SJCRH30 (cell line): ENCODE measurements at regions not wholly inside any gene's neighbourhood (a gene's known extent, or its start where the extent isn't known, plus 50 kb on each side); places are given as distances from the start of the nearest gene placed in this dataset.
A peak's percentile ranks its signal among the peaks of the same experiment; 100 is the strongest.

Experiments used
- DNase-seq, 2 experiments: peaks; one replicate each; pipeline ENCODE4 v3.0.0-alpha.2; 2015 to 2020
- H3K27ac ChIP-seq: fragments of 250-450 bp; sonication (Bioruptor Pico); 2 replicates; pipeline ENCODE4 v1.5.1; 2020; ENCODE audit warnings: mild to moderate bottlenecking, moderate library complexity
- H3K27me3 ChIP-seq: fragments of 250-450 bp; sonication (Bioruptor Pico); 2 replicates; pipeline ENCODE4 v1.5.1; 2020; ENCODE audit warnings: mild to moderate bottlenecking, moderate library complexity
- H3K36me3 ChIP-seq: fragments of 250-450 bp; sonication (Bioruptor Pico); 2 replicates; pipeline ENCODE4 v1.5.1; 2020; ENCODE audit warnings: mild to moderate bottlenecking, moderate library complexity
- H3K4me1 ChIP-seq: fragments of 250-450 bp; sonication (Bioruptor Pico); 2 replicates; pipeline ENCODE4 v1.5.1; 2020; ENCODE audit warnings: mild to moderate bottlenecking, moderate library complexity
- H3K4me3 ChIP-seq: fragments of 250-450 bp; sonication (Bioruptor Pico); 2 replicates; pipeline ENCODE4 v1.5.1; 2020; ENCODE audit warnings: mild to moderate bottlenecking, moderate library complexity
- H3K9me3 ChIP-seq: fragments of 250-450 bp; sonication (Bioruptor Pico); replicated peaks from 2 replicates; pipeline ENCODE4 v1.5.1; 2020; ENCODE audit warnings: mild to moderate bottlenecking, moderate library complexity

DNA sequence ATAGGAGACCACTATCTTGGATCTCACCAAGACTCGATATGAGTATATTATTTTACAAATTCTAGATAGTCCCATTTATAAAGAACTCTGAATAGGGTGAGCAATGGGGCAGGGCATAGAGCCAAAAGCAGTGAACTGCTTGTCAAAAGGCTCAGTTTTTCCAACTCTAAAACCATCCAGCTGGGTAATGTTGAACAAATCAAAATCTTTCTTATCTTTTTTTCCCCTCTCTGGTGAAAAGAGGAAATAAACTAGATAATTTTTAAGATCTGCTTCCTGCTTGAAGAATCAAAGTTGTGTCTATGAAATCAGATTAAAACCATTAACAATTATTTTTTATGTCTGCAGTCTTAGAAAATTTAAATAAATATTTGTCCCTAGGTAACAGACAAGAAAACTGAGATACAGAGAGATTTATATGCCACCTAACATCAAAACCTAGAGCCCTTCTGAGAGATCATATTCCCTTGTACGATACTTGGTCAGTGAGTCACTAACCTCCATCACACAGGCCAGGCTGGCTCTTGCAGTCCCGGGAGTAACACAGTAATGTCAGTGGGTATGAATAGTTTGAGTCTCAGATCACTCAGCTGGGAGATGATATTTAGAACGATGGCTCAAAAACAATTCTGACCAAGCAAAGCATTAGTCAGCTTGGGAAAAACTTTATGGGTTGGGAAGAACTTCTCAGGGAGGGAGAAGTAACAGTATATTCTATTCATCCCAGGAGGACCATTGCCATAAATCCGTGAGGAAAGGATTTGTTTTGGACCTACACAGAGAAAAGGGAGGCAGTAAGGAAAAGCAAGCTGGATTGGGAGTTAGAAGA, 178.8 kb downstream of the REEP3 start:
- peak; percentile 32 to 57 for DNase-seq
- no peaks in the 10 kb centered on the region for H3K27me3 ChIP-seq
- no peaks in the 10 kb centered on the region for H3K9me3 ChIP-seq
- peaks cover 15% of the 10 kb centered on the region; the same call in 1 of the 2 replicates for H3K4me1 ChIP-seq
- H3K36me3 ChIP-seq = no peaks in the 10 kb centered on the region
- H3K4me3 ChIP-seq = peak overlapping the region; percentile 15
- no peak overlapping the region for H3K27ac ChIP-seq

DNA sequence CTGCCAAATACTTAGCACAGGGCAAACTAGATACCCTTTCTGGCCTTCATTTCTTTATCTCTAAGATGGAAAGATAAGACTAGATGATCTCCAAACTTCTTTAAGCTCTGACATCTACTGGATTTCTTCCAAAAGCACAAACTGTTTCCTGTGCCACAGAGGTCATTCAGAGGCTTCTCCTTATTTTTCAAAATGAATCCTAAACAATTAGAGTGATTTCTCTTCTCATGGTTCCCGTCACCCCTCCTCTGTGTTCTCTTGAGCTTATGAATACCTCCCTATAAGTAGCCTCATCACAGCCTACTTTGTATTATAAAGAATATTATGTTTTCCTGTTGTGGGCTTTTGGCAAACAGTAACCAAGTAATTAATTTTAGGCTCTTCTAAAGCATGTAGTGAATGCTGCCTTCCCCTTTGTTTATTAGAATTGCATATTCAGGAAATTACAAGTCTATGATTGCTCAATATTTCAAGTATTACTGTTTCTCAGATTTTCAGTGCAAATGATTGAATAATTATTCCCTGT, 179.5 kb downstream of the REEP3 start:
- peaks cover 15% of the 10 kb centered on the region; the same call in 1 of the 2 replicates for H3K4me1 ChIP-seq
- peak overlapping the region; percentile 15 for H3K4me3 ChIP-seq
- H3K27me3 ChIP-seq = no peaks in the 10 kb centered on the region
- no peak for DNase-seq
- no peak overlapping the region for H3K27ac ChIP-seq
- H3K36me3 ChIP-seq = no peaks in the 10 kb centered on the region
- H3K9me3 ChIP-seq = no peaks in the 10 kb centered on the region

DNA sequence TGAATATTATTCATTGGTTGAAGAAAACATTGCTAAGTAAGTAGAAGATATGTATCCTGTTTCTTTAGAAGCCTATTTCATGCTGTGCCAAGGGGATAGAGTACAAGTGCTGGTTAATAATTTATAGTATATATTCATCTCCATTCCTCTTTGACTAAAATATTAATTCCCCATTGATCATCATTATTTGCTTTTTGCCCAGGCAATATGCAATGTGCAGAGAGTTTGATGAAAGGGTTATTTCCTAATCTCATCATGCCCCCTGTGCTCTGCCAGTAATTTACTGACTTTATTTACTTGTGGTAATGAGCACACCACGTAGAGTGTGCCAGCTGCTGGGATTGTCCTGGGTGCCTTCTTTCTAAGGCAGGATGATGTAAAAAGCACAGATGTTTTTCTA, 180.9 kb downstream of the REEP3 start:
- DNase-seq = no peak
- no peaks in the 10 kb centered on the region for H3K9me3 ChIP-seq
- H3K27ac ChIP-seq = no peak overlapping the region

DNA sequence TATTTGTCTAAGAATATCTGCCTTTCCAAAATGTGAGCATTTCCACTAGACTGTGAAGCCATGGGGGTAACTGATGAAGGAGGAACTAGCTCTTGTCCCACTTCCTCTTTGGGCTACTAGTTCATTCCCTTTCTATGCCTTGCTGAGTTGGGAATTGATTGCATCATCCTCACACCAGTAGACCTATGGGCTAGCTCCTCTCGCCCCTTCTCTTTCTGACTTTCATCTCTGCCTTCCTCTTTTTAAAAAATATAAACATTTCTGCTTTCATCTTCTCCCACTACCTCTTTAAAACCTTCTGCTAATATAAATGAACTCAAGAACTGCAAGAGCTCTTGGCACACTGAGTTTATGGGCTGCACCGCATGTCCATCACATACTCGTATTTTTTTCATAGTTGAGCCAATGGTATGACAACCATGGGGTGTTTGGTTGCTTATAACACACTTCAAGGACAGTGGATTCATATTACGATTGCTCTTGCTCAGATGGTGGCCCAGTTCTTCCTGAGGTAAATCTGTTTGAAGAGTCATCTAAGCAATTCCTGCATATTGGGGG, 182.0 kb downstream of the REEP3 start:
- no peaks in the 10 kb centered on the region for H3K27me3 ChIP-seq
- H3K27ac ChIP-seq = no peak overlapping the region
- H3K36me3 ChIP-seq = no peaks in the 10 kb centered on the region
- DNase-seq = no peak
- H3K4me3 ChIP-seq = no peak overlapping the region
- peaks cover 21% of the 10 kb centered on the region for H3K4me1 ChIP-seq
- H3K9me3 ChIP-seq = no peaks in the 10 kb centered on the region

More for the DNA sequence above, 180.9 kb downstream of the REEP3 start:
- Histone ChIP-seq H3K4me3 (no peak overlapping the region), H3K4me1 (peaks cover 19% of the 10 kb centered on the region), H3K27me3 (no peaks in the 10 kb centered on the region), H3K36me3 (no peaks in the 10 kb centered on the region)

DNA sequence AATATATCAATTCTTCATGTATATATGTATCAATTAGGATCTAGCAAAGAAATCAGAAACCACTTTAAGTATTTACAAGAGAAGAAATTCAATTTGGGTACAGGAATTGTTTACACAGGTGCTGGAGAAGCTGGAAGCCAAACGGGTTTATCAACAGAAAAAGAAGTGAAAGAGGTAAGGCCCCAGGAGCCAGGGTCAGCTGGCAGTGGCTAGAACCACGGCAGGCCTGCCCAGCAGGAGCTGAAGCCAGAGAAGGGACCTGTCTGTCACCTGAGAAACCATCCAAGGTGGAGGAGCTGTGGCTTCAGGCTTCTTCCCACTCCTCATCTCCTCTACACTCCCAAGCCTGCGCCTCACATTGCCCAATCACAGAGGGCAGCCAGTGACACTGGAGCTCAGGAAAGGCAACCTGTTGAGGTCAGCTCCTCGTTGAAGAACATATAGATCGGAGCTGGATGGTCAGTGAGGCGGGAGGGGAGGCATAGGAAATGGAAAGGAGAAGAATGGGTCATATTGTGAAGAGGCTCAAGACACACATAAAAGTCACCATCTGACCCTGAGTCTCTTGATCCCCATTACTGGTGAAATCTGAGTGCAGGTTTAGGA, 182.6 kb downstream of the REEP3 start:
- Histone ChIP-seq H3K4me1 (peaks cover 21% of the 10 kb centered on the region), H3K9me3 (no peaks in the 10 kb centered on the region), H3K27ac (no peak overlapping the region), H3K4me3 (no peak overlapping the region), H3K27me3 (no peaks in the 10 kb centered on the region), H3K36me3 (no peaks in the 10 kb centered on the region)
- no peak for DNase-seq

DNA sequence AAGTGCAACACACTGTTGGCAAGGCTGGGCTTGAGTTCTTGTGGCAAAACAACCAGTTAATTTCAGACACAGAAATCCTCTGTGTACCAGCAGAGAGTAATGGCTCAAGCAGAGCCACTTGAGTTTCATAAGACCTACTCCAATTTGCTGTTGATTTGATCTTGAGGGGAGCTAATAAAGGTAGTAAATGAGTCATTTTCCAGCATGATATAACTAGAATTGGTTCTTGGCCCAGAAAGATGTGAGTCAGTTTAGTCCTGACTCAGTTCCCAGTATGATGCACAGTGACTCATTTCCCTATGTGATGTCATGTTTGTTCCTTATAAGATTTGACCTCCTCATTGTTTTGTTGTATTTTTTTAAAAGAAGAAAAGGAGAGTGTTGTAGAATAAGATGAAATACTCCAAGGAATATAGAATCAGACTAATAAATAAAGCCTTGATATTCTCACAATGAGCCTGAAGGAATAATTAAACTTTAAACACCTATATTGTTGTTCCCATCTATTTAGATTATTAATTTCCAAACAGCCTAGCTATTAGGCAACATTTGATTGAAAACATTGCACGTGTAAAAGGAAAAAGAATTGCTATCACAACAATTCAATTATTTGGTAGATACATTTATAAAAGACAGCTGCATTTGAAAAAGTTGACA, 186.2 kb downstream of the REEP3 start:
- Histone ChIP-seq H3K4me1 (peaks cover 20% of the 10 kb centered on the region), H3K4me3 (no peak overlapping the region), H3K27ac (no peak overlapping the region), H3K36me3 (no peaks in the 10 kb centered on the region), H3K27me3 (no peaks in the 10 kb centered on the region), H3K9me3 (no peaks in the 10 kb centered on the region)
- DNase-seq = no peak

DNA sequence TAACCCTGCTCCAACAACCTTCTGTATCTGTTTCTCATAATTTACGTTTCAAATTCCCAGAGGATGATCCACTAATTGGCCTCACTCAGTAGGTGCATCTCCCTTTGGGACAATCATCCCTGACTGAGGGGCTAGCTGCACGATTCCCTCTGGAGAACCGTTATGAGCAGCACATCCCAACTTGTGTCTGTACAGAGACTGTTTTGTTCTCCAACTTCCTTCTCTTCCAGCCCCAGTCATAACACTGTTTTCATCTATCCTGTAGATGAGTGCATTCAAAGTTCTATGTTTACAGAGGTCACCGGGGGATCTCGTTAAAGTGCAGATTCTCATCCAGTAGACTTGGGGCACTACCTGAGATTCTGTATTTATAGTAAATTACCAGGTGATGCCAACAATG, 187.2 kb downstream of the REEP3 start:
- H3K4me1 ChIP-seq = peaks cover 26% of the 10 kb centered on the region
- no peaks in the 10 kb centered on the region for H3K27me3 ChIP-seq
- no peak overlapping the region for H3K27ac ChIP-seq
- H3K36me3 ChIP-seq = no peaks in the 10 kb centered on the region
- no peak for DNase-seq
- no peak overlapping the region for H3K4me3 ChIP-seq
- H3K9me3 ChIP-seq = no peaks in the 10 kb centered on the region

DNA sequence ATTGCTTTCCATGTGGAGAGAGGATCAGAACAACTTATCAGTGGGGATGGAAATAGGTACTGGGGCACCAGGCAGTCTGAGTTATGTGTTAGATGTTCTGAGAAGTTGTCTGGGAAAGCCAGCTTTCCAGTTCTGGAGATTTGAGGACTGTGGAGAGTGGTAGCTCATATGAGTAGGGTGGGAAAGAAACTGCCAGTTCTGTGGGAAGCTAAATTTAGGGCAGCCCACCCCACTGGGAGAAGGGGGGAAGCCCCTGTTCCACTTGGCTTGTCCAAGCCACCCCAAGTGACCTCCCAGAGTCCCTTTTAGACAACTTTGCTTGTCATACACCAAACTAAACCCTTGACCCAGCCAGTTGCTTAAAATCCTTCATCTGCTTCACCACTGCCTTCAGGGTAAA, 189.5 kb downstream of the REEP3 start:
- Histone ChIP-seq H3K36me3 (no peaks in the 10 kb centered on the region), H3K9me3 (no peaks in the 10 kb centered on the region), H3K27ac (no peak overlapping the region), H3K4me1 (peaks cover 29% of the 10 kb centered on the region), H3K4me3 (no peak overlapping the region), H3K27me3 (no peaks in the 10 kb centered on the region)
- no peak for DNase-seq

DNA sequence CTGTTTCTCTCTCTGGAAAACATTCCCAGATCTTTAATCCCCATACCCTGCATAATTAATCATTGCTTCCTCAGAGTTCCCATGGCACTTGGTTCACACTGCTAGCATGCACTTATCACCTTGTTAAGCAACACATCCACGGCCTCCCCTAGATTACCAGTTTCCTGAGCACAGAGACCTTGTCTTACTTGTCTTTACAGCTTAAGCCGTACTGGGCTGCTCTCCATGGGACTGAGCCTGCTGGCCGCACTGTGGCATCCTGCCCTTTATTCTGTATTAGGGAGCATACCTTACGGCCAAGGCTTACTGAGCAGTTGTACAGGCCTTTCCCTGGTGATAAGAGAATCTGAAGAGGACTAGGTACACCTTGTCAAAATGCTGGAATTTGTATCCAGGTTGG, 190.2 kb downstream of the REEP3 start:
- Histone ChIP-seq H3K4me3 (peak overlapping the region; percentile 15), H3K27me3 (no peaks in the 10 kb centered on the region), H3K36me3 (no peaks in the 10 kb centered on the region), H3K9me3 (no peaks in the 10 kb centered on the region), H3K27ac (peak overlapping the region; percentile 82), H3K4me1 (peaks cover 29% of the 10 kb centered on the region)
- DNase-seq = peak; percentile 16 to 36

DNA sequence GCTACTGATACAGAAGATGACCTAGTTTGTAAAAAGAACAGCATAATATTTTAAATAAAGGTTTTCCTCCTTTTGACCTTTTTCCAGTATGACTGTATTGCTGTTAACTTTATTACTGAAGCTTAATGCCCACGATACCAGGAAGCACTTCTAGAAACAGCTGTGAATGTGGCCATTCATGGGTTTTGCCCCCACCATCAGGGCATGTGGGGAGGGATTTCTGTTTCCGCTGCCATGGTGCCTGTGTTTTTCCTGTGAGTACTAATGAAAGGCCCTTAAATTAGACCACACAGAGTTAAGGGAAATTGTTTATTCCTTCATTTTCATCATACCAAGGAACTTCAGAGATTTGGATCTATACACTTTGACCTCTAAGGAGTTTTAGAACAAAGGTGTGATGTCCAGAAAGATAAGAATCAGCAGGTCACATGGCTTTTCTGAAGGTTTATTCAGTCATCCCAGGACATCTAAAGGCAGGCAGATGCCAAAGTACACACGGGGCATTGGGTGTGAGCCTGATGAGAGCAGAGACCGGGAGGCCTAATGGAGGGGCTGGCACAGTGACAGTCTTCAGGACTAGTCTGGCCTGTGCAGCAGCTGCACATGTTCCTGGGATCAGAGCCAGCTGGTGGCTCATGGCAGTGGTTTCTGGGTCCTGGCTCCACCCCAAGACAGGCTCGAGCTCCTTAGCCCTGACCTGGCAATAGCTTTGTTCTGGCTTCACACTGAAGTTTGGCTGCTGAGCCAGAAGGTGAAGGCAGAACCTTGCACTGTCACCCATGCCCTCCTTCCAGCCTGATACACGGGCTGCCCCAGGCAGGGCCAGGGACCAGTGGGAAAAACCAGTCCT, 190.9 kb downstream of the REEP3 start:
- Histone ChIP-seq H3K27me3 (no peaks in the 10 kb centered on the region), H3K9me3 (no peaks in the 10 kb centered on the region), H3K27ac (peak overlapping the region; percentile 82), H3K4me3 (peak overlapping the region; percentile 15), H3K36me3 (no peaks in the 10 kb centered on the region), H3K4me1 (peaks cover 25% of the 10 kb centered on the region)
- DNase-seq = peak; percentile 94 to 96

DNA sequence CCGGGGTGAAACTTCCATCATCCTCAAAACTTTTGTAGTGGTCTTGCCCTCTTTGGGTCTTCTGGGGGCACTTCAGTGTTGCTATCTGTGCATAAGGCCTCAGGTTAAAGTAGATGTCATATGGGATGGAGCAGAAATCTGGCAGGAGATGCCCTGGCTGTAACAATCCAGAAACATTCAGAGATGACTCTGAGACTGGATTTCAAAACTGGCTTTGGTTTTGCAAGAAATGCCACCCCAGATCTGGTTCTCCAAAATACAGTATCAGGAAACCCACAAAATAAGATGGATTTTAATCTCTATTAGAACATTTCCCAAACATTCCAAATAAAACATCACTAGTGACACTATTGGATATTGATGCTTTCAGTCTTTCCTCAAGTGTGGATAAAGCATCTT, 191.5 kb downstream of the REEP3 start:
- no peak for DNase-seq
- Histone ChIP-seq H3K4me3 (peak overlapping the region; percentile 27), H3K36me3 (no peaks in the 10 kb centered on the region), H3K27me3 (no peaks in the 10 kb centered on the region), H3K4me1 (peaks cover 23% of the 10 kb centered on the region), H3K9me3 (no peaks in the 10 kb centered on the region), H3K27ac (peak overlapping the region; percentile 82)

DNA sequence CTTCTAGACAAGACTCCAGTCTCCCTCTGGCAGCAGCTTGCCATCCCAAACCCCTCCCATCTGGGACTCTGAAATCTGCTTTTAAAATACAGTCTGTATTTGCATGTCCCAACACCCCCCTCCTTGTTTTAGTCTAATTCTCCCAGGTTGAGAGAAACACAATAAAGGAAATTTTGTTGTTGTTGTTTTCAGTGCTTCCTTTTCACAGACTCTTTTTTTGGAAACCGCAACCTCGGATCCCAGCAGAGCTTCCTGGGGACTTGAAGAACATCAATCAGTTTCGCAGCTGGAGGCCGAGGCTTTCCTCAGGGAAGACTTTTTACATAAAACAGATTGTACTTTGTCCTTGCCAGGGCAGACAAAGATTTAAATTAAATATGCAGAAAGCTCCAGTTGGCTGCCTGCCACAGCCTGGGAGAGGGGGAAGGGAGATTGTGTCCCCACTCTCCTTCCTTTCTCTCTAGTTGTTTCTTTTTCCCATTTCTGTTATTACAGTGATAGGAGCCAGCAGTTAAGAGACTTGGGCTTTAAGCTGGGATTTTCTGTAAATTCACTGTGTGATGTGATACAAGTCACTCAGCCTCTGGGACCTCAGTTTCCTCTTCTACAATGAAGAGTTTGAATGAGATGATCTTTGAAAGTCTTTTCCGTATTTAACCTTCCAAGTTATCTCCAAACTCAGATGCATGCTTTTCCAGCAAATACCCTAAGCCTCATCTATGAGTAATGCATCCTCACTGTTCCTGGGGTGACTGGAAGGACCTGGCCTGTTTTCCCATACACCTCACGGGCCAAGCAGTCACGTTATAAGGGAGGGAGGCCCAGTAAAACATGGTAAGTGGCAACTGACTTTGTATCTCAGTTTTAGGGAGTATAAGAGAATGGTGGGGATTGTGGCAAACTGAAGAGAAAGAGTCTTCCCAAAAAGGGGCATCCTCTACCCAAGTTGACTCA, 192.3 kb downstream of the REEP3 start:
- H3K27ac ChIP-seq = peak overlapping the region; percentile 82
- no peaks in the 10 kb centered on the region for H3K27me3 ChIP-seq
- peaks cover 23% of the 10 kb centered on the region for H3K4me1 ChIP-seq
- peak; percentile 59 to 78 for DNase-seq
- H3K9me3 ChIP-seq = no peaks in the 10 kb centered on the region
- peak overlapping the region; percentile 27 for H3K4me3 ChIP-seq
- H3K36me3 ChIP-seq = no peaks in the 10 kb centered on the region

DNA sequence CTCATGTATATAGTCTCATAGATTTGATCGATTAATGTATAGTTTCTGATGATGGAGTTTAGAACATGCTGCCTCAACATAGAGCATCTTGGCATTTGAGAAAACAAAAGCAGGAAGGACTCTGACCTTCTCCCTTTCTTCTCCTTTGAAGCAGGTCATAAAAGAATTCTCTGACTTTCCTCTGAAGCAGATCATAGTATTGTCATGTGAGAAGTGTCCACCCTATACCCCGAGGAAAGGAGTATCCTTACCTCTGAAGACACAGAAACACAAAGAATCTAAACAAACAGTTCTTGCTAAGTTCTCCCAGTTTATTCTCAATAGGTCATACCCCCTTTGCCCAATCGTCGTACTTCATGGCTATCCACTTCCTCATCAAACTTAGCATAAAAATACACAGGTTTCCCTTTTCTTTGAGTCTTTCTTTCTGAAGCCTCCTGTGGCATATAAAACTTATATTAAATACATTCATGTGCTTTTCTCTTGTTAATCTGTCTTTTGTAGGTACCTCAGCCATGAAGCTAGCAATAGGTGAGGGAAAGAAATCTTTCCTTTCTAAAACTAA, 194.9 kb downstream of the REEP3 start:
- Histone ChIP-seq H3K27me3 (no peaks in the 10 kb centered on the region), H3K27ac (no peak overlapping the region), H3K9me3 (no peaks in the 10 kb centered on the region), H3K4me1 (peaks cover 22% of the 10 kb centered on the region), H3K36me3 (no peaks in the 10 kb centered on the region), H3K4me3 (no peak overlapping the region)
- no peak for DNase-seq
